HFF-Myc (cell line): ENCODE measurements at regions not wholly inside any gene's neighbourhood (a gene's known extent, or its start where the extent isn't known, plus 50 kb on each side); places are given as distances from the start of the nearest gene placed in this dataset.

Experiments used
- DNase-seq: peaks from one replicate; pipeline ENCODE4 v3.0.0-alpha.2; 2011; ENCODE audit warnings: low read depth; ENCODE audit errors: extremely low read depth
- H3K4me3 ChIP-seq: replicated peaks from 2 replicates; pipeline ENCODE4 v1.5.1; 2011; ENCODE audit warnings: low read depth, mild to moderate bottlenecking, control low read depth, low read length
- CTCF ChIP-seq: IDR thresholded peaks from 2 replicates; pipeline ENCODE4 v1.5.1; 2012; ENCODE audit warnings: mild to moderate bottlenecking, low read depth, low read length, control low read depth; ENCODE audit errors: missing control alignments

- TF ChIP-seq CTCF: no peak
- DNase-seq: no peak
- H3K4me3 ChIP-seq: no peak overlapping the region
Measured at GRCh38 chr4:8776366-8776765, 95.3 kb downstream of the HMX1 start.

GRCh38 chr4:8775751-8776355 lies 95.8 kb downstream of the HMX1 start:
- no peak for TF ChIP-seq CTCF
- DNase-seq: no peak
- no peak overlapping the region for H3K4me3 ChIP-seq

GRCh38 chr4:8775121-8775520 lies 96.5 kb downstream of the HMX1 start:
- no peak for DNase-seq
- TF ChIP-seq CTCF: no peak

GRCh38 chr4:8774071-8774470 lies 97.6 kb downstream of the HMX1 start:
- TF ChIP-seq CTCF: no peak
- no peak for DNase-seq
- H3K4me3 ChIP-seq: no peak overlapping the region

More at GRCh38 chr4:8775121-8775520, 96.5 kb downstream of the HMX1 start:
- no peak overlapping the region for H3K4me3 ChIP-seq

- DNase-seq: no peak
- no peak for TF ChIP-seq CTCF
- no peak overlapping the region for H3K4me3 ChIP-seq
Measured at GRCh38 chr4:8773124-8773931, 98.3 kb downstream of the HMX1 start.

- no peak for TF ChIP-seq CTCF
- no peak overlapping the region for H3K4me3 ChIP-seq
Measured at GRCh38 chr4:8772499-8773123, 99.0 kb downstream of the HMX1 start.

More at GRCh38 chr4:8772499-8773123, 99.0 kb downstream of the HMX1 start:
- DNase-seq: no peak
